ENCODE measurements at regions not wholly inside any gene's neighbourhood (a gene's known extent, or its start where the extent isn't known, plus 50 kb on each side); places are given as distances from the start of the nearest gene placed in this dataset.
"Not testable (repeated sequence)": the region's sequence is repeated elsewhere in the genome, so short reads cannot be mapped to it uniquely, and the experiment has no call there.

- Histone ChIP-seq H2AFZ (no peak overlapping the region), H3K4me3 (no peak overlapping the region), H3F3A (ENCODE audit: insufficient read depth) (no peaks in the 10 kb centered on the region), H3K36me3 (ENCODE audit: low read depth) (no peaks in the 10 kb centered on the region), H3K27me3 (replicated peaks; ENCODE audit: insufficient read depth) (peaks cover 6% of the 10 kb centered on the region; the same call in 1 of the 2 replicates), H3K27ac (no peak overlapping the region), H3K9ac (no peak overlapping the region), H3K9me2 (ENCODE audit: insufficient read depth) (0 out of 2 replicates have a peak, but pooled peaks cover 2% of the 10 kb centered on the region), H4K20me1 (ENCODE audit: insufficient read depth) (no peaks in the 10 kb centered on the region), H3K9me3 (ENCODE audit: low read depth) (no peaks in the 10 kb centered on the region), H3K4me1 (ENCODE audit: insufficient read depth) (no peaks in the 10 kb centered on the region), H3K79me2 (ENCODE audit: insufficient read depth) (no peaks in the 10 kb centered on the region), H3K4me2 (ENCODE audit: unreplicated experiment) (no peak overlapping the region)
- no peak for TF ChIP-seq EZH2phosphoT487 (IDR thresholded peaks at IDR 0.05; ENCODE audit: insufficient read depth, low read depth)
- TF ChIP-seq EZH2 (IDR thresholded peaks at IDR 0.05; ENCODE audit: insufficient read depth, poor library complexity, severe bottlenecking) = no peak
- in situ Hi-C loops (cut with MboI) = no loop called here
- DNase-seq = no peak
- WGBS, 2 experiments (ENCODE audit: low coverage in 1 of 2, low lambda C conversion rate in 2 of 2, missing lambda C conversion rate in 2 of 2) = 30 to 31% methylated on average over 2 of the region's 2 CpGs
Measured at GRCh38 chr3:74134831-74135230, 479.6 kb downstream of the CNTN3 start.

- H3K4me3 ChIP-seq; H3K4me2 ChIP-seq (ENCODE audit: unreplicated experiment); H4K20me1 ChIP-seq (ENCODE audit: insufficient read depth); DNase-seq; in situ Hi-C loops (cut with MboI); H3F3A ChIP-seq (ENCODE audit: insufficient read depth); H3K79me2 ChIP-seq (ENCODE audit: insufficient read depth); H3K9me3 ChIP-seq (ENCODE audit: low read depth); H3K36me3 ChIP-seq (ENCODE audit: low read depth); H3K9ac ChIP-seq; H3K27ac ChIP-seq; H2AFZ ChIP-seq; H3K9me2 ChIP-seq (ENCODE audit: insufficient read depth); H3K27me3 ChIP-seq (replicated peaks; ENCODE audit: insufficient read depth); H3K4me1 ChIP-seq (ENCODE audit: insufficient read depth): not testable (repeated sequence)
- WGBS, 2 experiments (ENCODE audit: low coverage in 1 of 2, low lambda C conversion rate in 2 of 2, missing lambda C conversion rate in 2 of 2) = 46 to 56% methylated on average over 5 to 6 of the region's 6 CpGs
Measured at GRCh38 chr3:74131546-74132328, 482.7 kb downstream of the CNTN3 start.

GRCh38 chr3:74129611-74130010, 484.8 kb downstream of the CNTN3 start:
- Histone ChIP-seq H4K20me1 (ENCODE audit: insufficient read depth) (no peaks in the 10 kb centered on the region), H3K27ac (no peak overlapping the region), H3F3A (ENCODE audit: insufficient read depth) (no peaks in the 10 kb centered on the region), H3K9me3 (ENCODE audit: low read depth) (no peaks in the 10 kb centered on the region), H3K36me3 (ENCODE audit: low read depth) (no peaks in the 10 kb centered on the region), H3K79me2 (ENCODE audit: insufficient read depth) (no peaks in the 10 kb centered on the region), H3K9ac (no peak overlapping the region), H3K4me1 (ENCODE audit: insufficient read depth) (no peaks in the 10 kb centered on the region), H2AFZ (no peak overlapping the region), H3K9me2 (ENCODE audit: insufficient read depth) (0 out of 2 replicates have a peak, but pooled peaks cover 2% of the 10 kb centered on the region), H3K4me2 (ENCODE audit: unreplicated experiment) (no peak overlapping the region), H3K4me3 (no peak overlapping the region), H3K27me3 (replicated peaks; ENCODE audit: insufficient read depth) (no peaks in the 10 kb centered on the region)
- TF ChIP-seq EZH2 (IDR thresholded peaks at IDR 0.05; ENCODE audit: insufficient read depth, poor library complexity, severe bottlenecking) (no peak), EZH2phosphoT487 (IDR thresholded peaks at IDR 0.05; ENCODE audit: insufficient read depth, low read depth) (no peak)
- WGBS, 2 experiments (ENCODE audit: low coverage in 1 of 2, low lambda C conversion rate in 2 of 2, missing lambda C conversion rate in 2 of 2) = 69 to 86% methylated on average over 2 of the region's 2 CpGs
- in situ Hi-C loops (cut with MboI) = no loop called here
- DNase-seq = no peak

GRCh38 chr3:74129056-74129455, 485.4 kb downstream of the CNTN3 start:
- no peaks in the 10 kb centered on the region for H3K79me2 ChIP-seq (ENCODE audit: insufficient read depth)
- no peak overlapping the region for H3K9ac ChIP-seq
- H3F3A ChIP-seq (ENCODE audit: insufficient read depth) = no peaks in the 10 kb centered on the region
- no peak overlapping the region for H2AFZ ChIP-seq
- no peaks in the 10 kb centered on the region for H3K4me1 ChIP-seq (ENCODE audit: insufficient read depth)
- in situ Hi-C loops (cut with MboI) = no loop called here
- no peaks in the 10 kb centered on the region for H3K36me3 ChIP-seq (ENCODE audit: low read depth)
- H3K4me3 ChIP-seq = no peak overlapping the region
- 36 to 55% methylated on average over 1 of the region's 1 CpG for WGBS, 2 experiments (ENCODE audit: low coverage in 1 of 2, low lambda C conversion rate in 2 of 2, missing lambda C conversion rate in 2 of 2)
- no peak for DNase-seq
- H4K20me1 ChIP-seq (ENCODE audit: insufficient read depth) = no peaks in the 10 kb centered on the region
- H3K9me3 ChIP-seq (ENCODE audit: low read depth) = no peaks in the 10 kb centered on the region
- no peaks in the 10 kb centered on the region for H3K27me3 ChIP-seq (replicated peaks; ENCODE audit: insufficient read depth)
- H3K4me2 ChIP-seq (ENCODE audit: unreplicated experiment) = no peak overlapping the region
- H3K9me2 ChIP-seq (ENCODE audit: insufficient read depth) = 0 out of 2 replicates have a peak, but pooled peaks cover 2% of the 10 kb centered on the region
- no peak overlapping the region for H3K27ac ChIP-seq
- TF ChIP-seq EZH2phosphoT487 (IDR thresholded peaks at IDR 0.05; ENCODE audit: insufficient read depth, low read depth) = no peak
- no peak for TF ChIP-seq EZH2 (IDR thresholded peaks at IDR 0.05; ENCODE audit: insufficient read depth, poor library complexity, severe bottlenecking)

Measured in GM23248 (cell line).